BE2C (cell line): ENCODE measurements at regions not wholly inside any gene's neighbourhood (a gene's known extent, or its start where the extent isn't known, plus 50 kb on each side); places are given as distances from the start of the nearest gene placed in this dataset.

Experiments used
- DNase-seq: peaks from one replicate; pipeline ENCODE4 v3.0.0-alpha.2; 2020
- H3K27me3 ChIP-seq: fragments of 250-450 bp; sonication (Bioruptor Pico); 2 replicates; pipeline ENCODE4 v1.5.1; 2020; ENCODE audit warnings: mild to moderate bottlenecking
- H3K36me3 ChIP-seq: fragments of 250-450 bp; sonication (Bioruptor Pico); 2 replicates; pipeline ENCODE4 v1.5.1; 2020; ENCODE audit warnings: mild to moderate bottlenecking
- H3K4me1 ChIP-seq: fragments of 250-450 bp; sonication (Bioruptor Pico); 2 replicates; pipeline ENCODE4 v1.5.1; 2020
- H3K4me3 ChIP-seq: 2 replicates; pipeline ENCODE4 v1.5.1; 2011; ENCODE audit warnings: low read depth, low read length
- H3K9me3 ChIP-seq: fragments of 250-450 bp; sonication (Bioruptor Pico); 2 replicates; pipeline ENCODE4 v1.5.1; 2020
- CTCF ChIP-seq: IDR thresholded peaks from 2 replicates; pipeline ENCODE4 v1.5.1; 2012; ENCODE audit warnings: mild to moderate bottlenecking, low read depth, low read length

GRCh38 chr13:40404967-40405716 is 261.3 kb downstream of the FOXO1 start:
- H3K4me3 ChIP-seq = no peak overlapping the region
- no peaks in the 10 kb centered on the region for H3K27me3 ChIP-seq
- no peaks in the 10 kb centered on the region for H3K9me3 ChIP-seq
- H3K36me3 ChIP-seq = no peaks in the 10 kb centered on the region
- TF ChIP-seq CTCF = no peak
- DNase-seq = no peak
- no peaks in the 10 kb centered on the region for H3K4me1 ChIP-seq

- H3K4me1 ChIP-seq = no peaks in the 10 kb centered on the region
- H3K36me3 ChIP-seq = no peaks in the 10 kb centered on the region
- no peaks in the 10 kb centered on the region for H3K27me3 ChIP-seq
- no peak for TF ChIP-seq CTCF
- H3K4me3 ChIP-seq = no peak overlapping the region
- no peak for DNase-seq
- H3K9me3 ChIP-seq = no peaks in the 10 kb centered on the region
These were observed 259.9 kb downstream of the FOXO1 start for GRCh38 chr13:40406405-40407120.

DNA sequence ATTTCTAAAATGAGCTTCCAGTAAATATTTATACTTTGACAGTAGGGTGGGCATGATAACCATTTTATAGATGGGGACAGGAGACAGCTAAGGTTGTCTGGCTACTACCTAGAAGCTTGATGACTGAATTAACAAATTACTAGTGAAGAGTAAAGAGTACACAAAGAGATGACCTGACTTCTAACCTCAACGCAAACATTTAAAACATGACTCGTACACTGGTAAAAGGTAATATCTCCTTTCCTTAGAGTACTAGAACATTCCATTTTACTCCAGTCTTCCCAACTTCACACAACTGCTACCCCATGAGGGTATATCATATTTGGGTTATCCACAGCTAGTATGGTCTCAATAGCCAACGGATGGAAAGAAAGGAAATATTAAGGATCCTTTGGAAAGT is 258.9 kb downstream of the FOXO1 start:
- DNase-seq = no peak
- no peaks in the 10 kb centered on the region for H3K9me3 ChIP-seq
- no peak overlapping the region for H3K4me3 ChIP-seq
- TF ChIP-seq CTCF = no peak
- H3K36me3 ChIP-seq = no peaks in the 10 kb centered on the region
- H3K4me1 ChIP-seq = no peaks in the 10 kb centered on the region
- H3K27me3 ChIP-seq = no peaks in the 10 kb centered on the region

DNA sequence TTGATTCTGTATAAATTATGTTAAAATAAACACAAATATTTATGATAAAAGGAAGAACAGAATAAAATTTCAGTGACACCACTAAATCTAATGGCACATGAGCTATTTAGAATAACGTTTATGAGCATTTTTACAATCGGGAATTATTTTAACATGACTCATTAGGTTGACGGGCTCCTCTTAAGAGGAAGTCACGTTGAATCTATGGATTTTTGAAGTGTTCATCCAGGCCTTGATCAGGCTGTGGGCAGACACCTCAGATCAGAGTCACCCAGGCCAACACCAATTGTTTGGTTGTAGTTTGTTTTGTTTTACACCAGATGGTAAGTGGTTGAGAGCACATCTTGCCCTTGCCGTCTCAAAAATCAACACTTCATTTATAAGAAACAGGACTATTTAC is 257.8 kb downstream of the FOXO1 start:
- Histone ChIP-seq H3K36me3 (no peaks in the 10 kb centered on the region), H3K4me3 (no peak overlapping the region), H3K27me3 (no peaks in the 10 kb centered on the region), H3K4me1 (no peaks in the 10 kb centered on the region), H3K9me3 (no peaks in the 10 kb centered on the region)
- TF ChIP-seq CTCF = no peak
- DNase-seq = no peak

DNA sequence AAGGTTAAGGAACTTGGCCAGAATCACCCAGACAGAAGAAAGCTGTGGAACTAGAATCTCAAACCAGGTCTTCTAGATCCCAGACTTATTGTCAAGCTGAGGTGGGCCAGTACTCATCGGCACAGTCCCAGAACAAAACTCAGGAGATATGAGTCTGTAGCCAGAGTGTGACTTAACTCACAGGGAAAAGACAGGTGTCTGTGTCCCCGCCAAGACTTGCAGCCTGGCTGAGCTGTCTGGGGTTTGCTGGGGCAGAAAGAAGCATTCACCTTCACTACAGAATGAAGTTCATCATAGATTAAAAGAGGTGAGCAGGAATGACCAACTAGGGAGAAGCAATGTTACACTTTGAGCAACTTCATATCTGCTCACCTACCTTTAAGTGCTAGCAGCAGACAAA is 257.2 kb downstream of the FOXO1 start:
- no peak overlapping the region for H3K4me3 ChIP-seq
- H3K36me3 ChIP-seq = no peaks in the 10 kb centered on the region
- no peak for DNase-seq
- H3K27me3 ChIP-seq = no peaks in the 10 kb centered on the region
- no peak for TF ChIP-seq CTCF
- H3K9me3 ChIP-seq = no peaks in the 10 kb centered on the region
- no peaks in the 10 kb centered on the region for H3K4me1 ChIP-seq

- no peaks in the 10 kb centered on the region for H3K36me3 ChIP-seq
- no peaks in the 10 kb centered on the region for H3K4me1 ChIP-seq
- no peaks in the 10 kb centered on the region for H3K9me3 ChIP-seq
- no peak for TF ChIP-seq CTCF
- no peak for DNase-seq
- H3K4me3 ChIP-seq = no peak overlapping the region
- no peaks in the 10 kb centered on the region for H3K27me3 ChIP-seq
These were observed 256.1 kb downstream of the FOXO1 start for GRCh38 chr13:40410315-40410714.
